SK-N-SH (cell line): ENCODE measurements at regions not wholly inside any gene's neighbourhood (a gene's known extent, or its start where the extent isn't known, plus 50 kb on each side); places are given as distances from the start of the nearest gene placed in this dataset.

Experiments used
- CTCF ChIA-PET: fragments of 300-600, 350-600 bp; formaldehyde crosslinking; extraction: SDS; loops from one replicate; lab custom pipeline; 2021; lab: Yijun Ruan, JAX
- POLR2A ChIA-PET: fragments of 350-600 bp; sonication (Branson Sonifier 250); formaldehyde crosslinking; extraction: SDS; loops from one replicate; lab custom pipeline; 2020; ENCODE audit warnings: antibody characterized with exemption, inconsistent platforms; lab: Yijun Ruan, JAX
- DNase-seq: peaks from one replicate; pipeline ENCODE4 v3.0.0; 2012
- H2AFZ ChIP-seq: fragments of 200-600 bp; sonication (generic); 2 replicates; pipeline ENCODE4 v1.8.1; 2016; ENCODE audit warnings: antibody characterized with exemption, mild to moderate bottlenecking, low read depth
- H3F3A ChIP-seq: fragments of 200-600 bp; sonication (generic); replicated peaks from 2 replicates; pipeline ENCODE3; 2016; ENCODE audit warnings: antibody characterized with exemption, mild to moderate bottlenecking; ENCODE audit not compliant: insufficient read depth
- H3K27ac ChIP-seq, 2 experiments: fragments of 200-500 bp in 1 of 2; fragments of 200-600 bp in 1 of 2; sonication (Bioruptor generic) in 1 of 2; sonication (generic), shearing (Covaris generic) in 1 of 2; 2 replicates each; pipeline versions ENCODE4 v1.5.1 to v1.6.1; 2014 to 2016; ENCODE audit warnings: low read depth in 2 of 2, inconsistent platforms in 1 of 2, low read length in 1 of 2, mild to moderate bottlenecking in 1 of 2, mixed read lengths in 1 of 2
- H3K27me3 ChIP-seq: fragments of 200-600 bp; sonication (generic), shearing (Covaris generic); 2 replicates; pipeline ENCODE4 v1.6.1; 2016; ENCODE audit warnings: mixed run types; ENCODE audit not compliant: insufficient read depth
- H3K36me3 ChIP-seq, 2 experiments: fragments of 200-500 bp in 1 of 2; fragments of 200-600 bp in 1 of 2; sonication (Bioruptor generic) in 1 of 2; sonication (generic) in 1 of 2; replicated peaks in 1 of 2; 2 replicates each; pipeline versions ENCODE3 to v1.5.1; 2014 to 2016; ENCODE audit warnings: low read length in 1 of 2, mild to moderate bottlenecking in 1 of 2; ENCODE audit not compliant: insufficient read depth in 2 of 2, control insufficient read depth in 1 of 2
- H3K4me1 ChIP-seq, 2 experiments: fragments of 200-500 bp in 1 of 2; fragments of 200-600 bp in 1 of 2; sonication (Bioruptor generic) in 1 of 2; sonication (generic), shearing (Covaris generic) in 1 of 2; 2 replicates each; pipeline versions ENCODE4 v1.5.1 to v1.6.1; 2014 to 2016; ENCODE audit warnings: low read depth in 1 of 2, low read length in 1 of 2, mixed run types in 1 of 2; ENCODE audit not compliant: insufficient read depth in 2 of 2, control insufficient read depth in 1 of 2
- H3K4me2 ChIP-seq: fragments of 200-600 bp; sonication (generic), shearing (Covaris generic); 2 replicates; pipeline ENCODE4 v1.6.1; 2017; ENCODE audit warnings: mixed run types
- H3K4me3 ChIP-seq, 2 experiments: fragments of 200-500 bp in 1 of 2; fragments of 200-600 bp in 1 of 2; sonication (Bioruptor generic) in 1 of 2; sonication (generic), shearing (Covaris generic) in 1 of 2; 2 replicates each; pipeline versions ENCODE4 v1.5.1 to v1.8.1; 2014 to 2016; ENCODE audit warnings: low read depth in 2 of 2, inconsistent platforms in 1 of 2, low read length in 1 of 2, mild to moderate bottlenecking in 1 of 2, mixed read lengths in 1 of 2, moderate library complexity in 1 of 2
- H3K79me2 ChIP-seq: fragments of 200-600 bp; sonication (generic); 2 replicates; pipeline ENCODE4 v1.8.1; 2017; ENCODE audit warnings: mild to moderate bottlenecking; ENCODE audit not compliant: insufficient read depth
- H3K9ac ChIP-seq: fragments of 200-600 bp; sonication (generic); 2 replicates; pipeline ENCODE4 v1.6.1; 2017; ENCODE audit warnings: mixed run types
- H3K9me2 ChIP-seq: fragments of 200-600 bp; sonication (generic); 2 replicates; pipeline ENCODE4 v1.6.1; 2017; ENCODE audit warnings: mixed run types
- H3K9me3 ChIP-seq: fragments of 200-600 bp; sonication (generic); 2 replicates; pipeline ENCODE4 v1.6.1; 2017; ENCODE audit warnings: mixed run types, mild to moderate bottlenecking, moderate library complexity
- H4K20me1 ChIP-seq: fragments of 200-600 bp; sonication (generic); 2 replicates; pipeline ENCODE4 v1.6.1; 2017; ENCODE audit warnings: mild to moderate bottlenecking, mixed run types; ENCODE audit not compliant: insufficient read depth
- ELF1 ChIP-seq: IDR thresholded peaks from 2 replicates; pipeline ENCODE4 v1.4.0; 2012
- EZH2phosphoT487 ChIP-seq: fragments of 200-600 bp; sonication (generic); IDR thresholded peaks from 2 replicates; pipeline ENCODE4 v1.6.1; 2017; ENCODE audit warnings: low read depth, mixed run types, mild to moderate bottlenecking, antibody characterized with exemption, moderate library complexity, borderline replicate concordance
- FOSL2 ChIP-seq: IDR thresholded peaks from 2 replicates; pipeline ENCODE4 v1.4.0; 2012; ENCODE audit warnings: low read depth, mild to moderate bottlenecking, moderate library complexity, borderline replicate concordance
- FOXM1 ChIP-seq: IDR thresholded peaks from 2 replicates; pipeline ENCODE4 v1.4.0; 2012; ENCODE audit warnings: low read depth, mild to moderate bottlenecking
- MEF2A ChIP-seq: IDR thresholded peaks from 2 replicates; pipeline ENCODE4 v1.4.0; 2012; ENCODE audit warnings: low read depth, borderline replicate concordance
- MXI1 ChIP-seq: IDR thresholded peaks from 2 replicates; pipeline ENCODE4 v1.6.1; 2012; ENCODE audit warnings: mild to moderate bottlenecking, low read depth, low read length, improper control_type of control experiment
- NRF1 ChIP-seq: IDR thresholded peaks from 2 replicates; pipeline ENCODE4 v1.6.1; 2012; ENCODE audit warnings: low read depth, mild to moderate bottlenecking, low read length
- PBX3 ChIP-seq: IDR thresholded peaks from 2 replicates; pipeline ENCODE4; 2012
- POLR2AphosphoS5 ChIP-seq: IDR thresholded peaks from 2 replicates; pipeline ENCODE4 v1.6.1; 2012; ENCODE audit warnings: low read depth, low read length
- RCOR1 ChIP-seq: fragments of 150-350 bp; IDR thresholded peaks from 2 replicates; pipeline ENCODE4 v1.6.1; 2017; ENCODE audit warnings: antibody characterized with exemption, low read length
- RXRA ChIP-seq: IDR thresholded peaks from 2 replicates; pipeline ENCODE4 v1.4.0; 2012; ENCODE audit warnings: low read depth, mild to moderate bottlenecking, borderline replicate concordance
- SIN3A ChIP-seq: IDR thresholded peaks from 2 replicates; pipeline ENCODE4 v1.6.1; 2012; ENCODE audit warnings: low read depth, mild to moderate bottlenecking, low read length, moderate library complexity, borderline replicate concordance
- SMC3 ChIP-seq: IDR thresholded peaks from 2 replicates; pipeline ENCODE4 v1.6.1; 2012; ENCODE audit warnings: low read depth, low read length, improper control_type of control experiment
- TAF1 ChIP-seq: IDR thresholded peaks from 2 replicates; pipeline ENCODE4 v1.6.1; 2012; ENCODE audit warnings: low read depth, mild to moderate bottlenecking, low read length, moderate library complexity, borderline replicate concordance
- TCF12 ChIP-seq: IDR thresholded peaks from 2 replicates; pipeline ENCODE4 v1.4.0; 2012
- USF1 ChIP-seq: IDR thresholded peaks from 2 replicates; pipeline ENCODE4 v1.4.0; 2012; ENCODE audit warnings: low read depth, borderline replicate concordance
- YY1 ChIP-seq: IDR thresholded peaks from 2 replicates; pipeline ENCODE4 v1.4.0; 2012; ENCODE audit warnings: low read depth, mild to moderate bottlenecking
- WGBS: methylation state at CpG from one replicate; pipeline ENCODE4 v1.1.6; 2017; ENCODE audit warnings: low lambda C conversion rate; 5-methylcytosine and 5-hydroxymethylcytosine counted together
- TF ChIP-seq, protein P1 (sequence below): IDR thresholded peaks from 2 replicates; pipeline ENCODE4 v1.4.0; 2012; ENCODE audit warnings: low read depth, borderline replicate concordance
- TF ChIP-seq, protein P2 (sequence below): IDR thresholded peaks from 2 replicates; pipeline ENCODE4 v1.4.0; 2012; ENCODE audit warnings: low read depth
- TF ChIP-seq, protein P3 (sequence below): IDR thresholded peaks from 2 replicates; pipeline ENCODE4 v1.6.1; 2012; ENCODE audit warnings: mild to moderate bottlenecking, low read depth, low read length, moderate library complexity

DNA sequence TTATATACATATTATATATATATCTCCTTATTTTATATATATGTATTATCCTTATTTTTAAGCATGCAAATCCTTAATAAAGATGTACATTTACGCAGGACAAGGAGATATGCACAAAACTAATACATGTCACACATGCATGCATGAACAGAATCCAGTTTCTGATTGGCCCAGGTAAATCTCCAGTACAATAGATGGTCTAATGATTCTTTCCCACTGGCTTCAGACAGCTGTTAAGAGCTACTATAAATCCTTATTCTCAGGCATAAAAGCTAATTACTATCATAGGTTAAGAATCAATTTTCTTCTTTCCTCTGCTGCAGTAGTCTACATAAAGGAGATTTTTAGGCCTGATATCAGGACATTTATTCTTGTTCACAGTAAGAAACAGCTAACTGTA is 689.8 kb downstream of the KCTD8 start:
- Histone ChIP-seq H2AFZ (no peak overlapping the region), H3K27ac (no peak overlapping the region), H3K9me2 (no peaks in the 10 kb centered on the region), H3K36me3 (no peaks in the 10 kb centered on the region)
- no peak for DNase-seq
- 3% methylated on average over 1 of the region's 1 CpG for WGBS
- TF ChIP-seq FOXM1 (no peak), POLR2AphosphoS5 (no peak), TAF1 (no peak), FOSL2 (no peak), USF1 (no peak)
- TF ChIP-seq, all 33 proteins: peak for 0
- H3K9me3 ChIP-seq, result no peaks in the 10 kb centered on the region
- no peaks in the 10 kb centered on the region for H3F3A ChIP-seq
- no peaks in the 10 kb centered on the region for H3K79me2 ChIP-seq
- CTCF ChIA-PET, result no interaction called here
- H3K27me3 ChIP-seq, result no peaks in the 10 kb centered on the region
- H3K9ac ChIP-seq, result no peak overlapping the region
- no peak overlapping the region for H3K4me2 ChIP-seq
- H3K4me3 ChIP-seq, result no peak overlapping the region
- POLR2A ChIA-PET, result no interaction called here
- no peaks in the 10 kb centered on the region for H3K4me1 ChIP-seq
- H4K20me1 ChIP-seq, result no peaks in the 10 kb centered on the region

GRCh38 chr4:43763029-43763610 is 685.5 kb downstream of the KCTD8 start:
- Histone ChIP-seq H2AFZ (no peak overlapping the region), H3F3A (no peaks in the 10 kb centered on the region), H3K4me1 (no peaks in the 10 kb centered on the region), H3K79me2 (no peaks in the 10 kb centered on the region), H3K4me3 (no peak overlapping the region), H3K27me3 (no peaks in the 10 kb centered on the region), H3K4me2 (no peak overlapping the region), H3K9me3 (no peaks in the 10 kb centered on the region), H4K20me1 (no peaks in the 10 kb centered on the region), H3K27ac (no peak overlapping the region), H3K9ac (no peak overlapping the region), H3K9me2 (no peaks in the 10 kb centered on the region), H3K36me3 (no peaks in the 10 kb centered on the region)
- POLR2A ChIA-PET, result no interaction called here
- TF ChIP-seq NRF1 (no peak), EZH2phosphoT487 (no peak), PBX3 (no peak), TCF12 (no peak), YY1 (no peak), SIN3A (no peak), RCOR1 (no peak), ELF1 (no peak), TAF1 (no peak), MEF2A (no peak), MXI1 (no peak), RXRA (no peak), SMC3 (no peak)
- TF ChIP-seq, protein P1, sequence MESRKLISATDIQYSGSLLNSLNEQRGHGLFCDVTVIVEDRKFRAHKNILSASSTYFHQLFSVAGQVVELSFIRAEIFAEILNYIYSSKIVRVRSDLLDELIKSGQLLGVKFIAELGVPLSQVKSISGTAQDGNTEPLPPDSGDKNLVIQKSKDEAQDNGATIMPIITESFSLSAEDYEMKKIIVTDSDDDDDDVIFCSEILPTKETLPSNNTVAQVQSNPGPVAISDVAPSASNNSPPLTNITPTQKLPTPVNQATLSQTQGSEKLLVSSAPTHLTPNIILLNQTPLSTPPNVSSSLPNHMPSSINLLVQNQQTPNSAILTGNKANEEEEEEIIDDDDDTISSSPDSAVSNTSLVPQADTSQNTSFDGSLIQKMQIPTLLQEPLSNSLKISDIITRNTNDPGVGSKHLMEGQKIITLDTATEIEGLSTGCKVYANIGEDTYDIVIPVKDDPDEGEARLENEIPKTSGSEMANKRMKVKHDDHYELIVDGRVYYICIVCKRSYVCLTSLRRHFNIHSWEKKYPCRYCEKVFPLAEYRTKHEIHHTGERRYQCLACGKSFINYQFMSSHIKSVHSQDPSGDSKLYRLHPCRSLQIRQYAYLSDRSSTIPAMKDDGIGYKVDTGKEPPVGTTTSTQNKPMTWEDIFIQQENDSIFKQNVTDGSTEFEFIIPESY, result no peak
- TF ChIP-seq, protein P2, sequence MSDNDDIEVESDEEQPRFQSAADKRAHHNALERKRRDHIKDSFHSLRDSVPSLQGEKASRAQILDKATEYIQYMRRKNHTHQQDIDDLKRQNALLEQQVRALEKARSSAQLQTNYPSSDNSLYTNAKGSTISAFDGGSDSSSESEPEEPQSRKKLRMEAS, result no peak
- TF ChIP-seq, protein P3, sequence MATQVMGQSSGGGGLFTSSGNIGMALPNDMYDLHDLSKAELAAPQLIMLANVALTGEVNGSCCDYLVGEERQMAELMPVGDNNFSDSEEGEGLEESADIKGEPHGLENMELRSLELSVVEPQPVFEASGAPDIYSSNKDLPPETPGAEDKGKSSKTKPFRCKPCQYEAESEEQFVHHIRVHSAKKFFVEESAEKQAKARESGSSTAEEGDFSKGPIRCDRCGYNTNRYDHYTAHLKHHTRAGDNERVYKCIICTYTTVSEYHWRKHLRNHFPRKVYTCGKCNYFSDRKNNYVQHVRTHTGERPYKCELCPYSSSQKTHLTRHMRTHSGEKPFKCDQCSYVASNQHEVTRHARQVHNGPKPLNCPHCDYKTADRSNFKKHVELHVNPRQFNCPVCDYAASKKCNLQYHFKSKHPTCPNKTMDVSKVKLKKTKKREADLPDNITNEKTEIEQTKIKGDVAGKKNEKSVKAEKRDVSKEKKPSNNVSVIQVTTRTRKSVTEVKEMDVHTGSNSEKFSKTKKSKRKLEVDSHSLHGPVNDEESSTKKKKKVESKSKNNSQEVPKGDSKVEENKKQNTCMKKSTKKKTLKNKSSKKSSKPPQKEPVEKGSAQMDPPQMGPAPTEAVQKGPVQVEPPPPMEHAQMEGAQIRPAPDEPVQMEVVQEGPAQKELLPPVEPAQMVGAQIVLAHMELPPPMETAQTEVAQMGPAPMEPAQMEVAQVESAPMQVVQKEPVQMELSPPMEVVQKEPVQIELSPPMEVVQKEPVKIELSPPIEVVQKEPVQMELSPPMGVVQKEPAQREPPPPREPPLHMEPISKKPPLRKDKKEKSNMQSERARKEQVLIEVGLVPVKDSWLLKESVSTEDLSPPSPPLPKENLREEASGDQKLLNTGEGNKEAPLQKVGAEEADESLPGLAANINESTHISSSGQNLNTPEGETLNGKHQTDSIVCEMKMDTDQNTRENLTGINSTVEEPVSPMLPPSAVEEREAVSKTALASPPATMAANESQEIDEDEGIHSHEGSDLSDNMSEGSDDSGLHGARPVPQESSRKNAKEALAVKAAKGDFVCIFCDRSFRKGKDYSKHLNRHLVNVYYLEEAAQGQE, result no peak
- no peak for DNase-seq
- 0% methylated on average over 2 of the region's 4 CpGs for WGBS
- CTCF ChIA-PET, result no interaction called here
